CD4-positive, alpha-beta T cell (primary cell): ENCODE measurements at regions not wholly inside any gene's neighbourhood (a gene's known extent, or its start where the extent isn't known, plus 50 kb on each side); places are given as distances from the start of the nearest gene placed in this dataset.

ENCODE experiments used
- ATAC-seq: fragments of 200-7000 bp; cut with Tn5 transposase; one replicate; pipeline ENCODE4 v1.10.0; 2022; ENCODE audit warnings: mild to moderate bottlenecking; ENCODE audit not compliant: poor library complexity
- CTCF ChIA-PET: fragments of 350-600 bp; sonication (Branson Sonifier 250); formaldehyde crosslinking; loops from one replicate; lab custom pipeline; 2021; ENCODE audit warnings: antibody characterized with exemption, inconsistent platforms; lab: Charles Lee
- POLR2A ChIA-PET: fragments of 350-600 bp; sonication (Branson Sonifier 250); formaldehyde crosslinking; loops from one replicate; lab custom pipeline; 2021; ENCODE audit warnings: antibody characterized with exemption, inconsistent platforms; lab: Charles Lee
- DNase-seq, 14 experiments: peaks; one replicate each; pipeline ENCODE4 v3.0.0-alpha.2; 2013 to 2020; ENCODE audit warnings: mixed read lengths in 2 of 14
- H3K27ac ChIP-seq, 2 donors: one replicate each; pipeline versions ENCODE4 v1.5.1 to v1.7.0; 2013; ENCODE audit warnings: low read length in 2 of 2, low read depth in 1 of 2, mild to moderate bottlenecking in 1 of 2
- H3K27me3 ChIP-seq, 2 experiments: 1 replicate in 1 of 2; 2 replicates in 1 of 2; pipeline versions ENCODE4 v1.6.1 to v1.7.0; 2013; ENCODE audit warnings: low read length in 2 of 2, control low read depth in 1 of 2, mild to moderate bottlenecking in 1 of 2, moderate library complexity in 1 of 2; ENCODE audit not compliant: insufficient read depth in 2 of 2, control insufficient read depth in 1 of 2
- H3K36me3 ChIP-seq: one replicate; pipeline ENCODE4 v1.6.1; 2013; ENCODE audit warnings: low read length, control low read depth; ENCODE audit not compliant: insufficient read depth
- H3K4me1 ChIP-seq: one replicate; pipeline ENCODE4 v1.6.1; 2013; ENCODE audit warnings: low read length, control low read depth; ENCODE audit not compliant: insufficient read depth
- H3K4me3 ChIP-seq: one replicate; pipeline ENCODE4 v1.5.1; 2013; ENCODE audit warnings: mild to moderate bottlenecking, low read length, moderate library complexity
- H3K9me3 ChIP-seq, 2 experiments: 1 replicate in 1 of 2; 2 replicates in 1 of 2; pipeline versions ENCODE4 v1.6.1 to v1.7.0; 2013; ENCODE audit warnings: low read length in 2 of 2, mild to moderate bottlenecking in 2 of 2, control low read depth in 1 of 2, moderate library complexity in 1 of 2; ENCODE audit not compliant: control insufficient read depth in 1 of 2, insufficient read depth in 1 of 2
- H3K27ac Mint-ChIP-seq: one replicate; pipeline ENCODE4 v1.8.0; 2020; ENCODE audit warnings: mixed read lengths
- H3K27me3 Mint-ChIP-seq: one replicate; pipeline ENCODE4 v1.8.0; 2021; ENCODE audit warnings: mixed read lengths
- H3K36me3 Mint-ChIP-seq: one replicate; pipeline ENCODE4 v1.8.0; 2021; ENCODE audit warnings: low read depth, mixed read lengths
- H3K4me1 Mint-ChIP-seq: one replicate; pipeline ENCODE4 v1.8.0; 2021; ENCODE audit warnings: low read depth, mixed read lengths
- H3K4me3 Mint-ChIP-seq: one replicate; pipeline ENCODE4 v1.8.0; 2020; ENCODE audit warnings: mild to moderate bottlenecking, mixed read lengths
- H3K9me3 Mint-ChIP-seq: one replicate; pipeline ENCODE4 v1.8.0; 2020; ENCODE audit warnings: mixed read lengths
- intact Hi-C, 2 experiments: fragments of 100-400 bp; cut with DNase I in 1 of 2; cut with micrococcal nuclease in 1 of 2; formaldehyde crosslinking; loops; one replicate each; pipeline versions ENCODE4 v1.15.1 to v1.9.0; 2023 to 2025; cut with DNase I, micrococcal nuclease
- TF ChIP-seq, protein P1 (sequence below): fragments of 200-600 bp; IDR thresholded peaks from one replicate; pipeline ENCODE4 v1.8.0; 2022; ENCODE audit warnings: antibody characterized with exemption, mild to moderate bottlenecking

DNA sequence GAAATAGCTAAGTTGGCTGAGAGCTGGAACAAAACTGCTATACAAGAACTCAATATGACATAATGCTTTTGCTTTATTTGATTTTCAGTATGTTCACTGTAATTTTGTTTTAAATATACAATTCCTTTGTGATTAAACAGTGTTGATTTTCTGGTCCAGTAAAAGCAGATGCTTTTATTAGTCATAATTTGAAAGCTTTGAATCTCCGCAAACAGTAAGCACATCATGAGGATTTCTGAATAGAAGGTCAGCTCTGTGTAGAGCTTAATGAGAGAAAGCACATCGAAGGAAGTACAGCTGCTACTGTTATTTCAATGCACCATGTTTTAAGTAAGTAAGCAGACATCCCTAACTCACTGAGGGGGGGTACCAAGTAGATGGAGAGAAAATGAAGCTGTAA is 701.3 kb upstream of the ACO1 start:
- ATAC-seq (no peak), DNase-seq (no peak)
- Histone ChIP-seq H3K27ac (no peak overlapping the region), H3K27me3 (no peaks in the 10 kb centered on the region), H3K9me3 (no peaks in the 10 kb centered on the region), H3K4me3 (no peak overlapping the region), H3K36me3 (no peaks in the 10 kb centered on the region), H3K4me1 (no peaks in the 10 kb centered on the region)
- Mint-ChIP-seq H3K4me1 (no peaks in the 10 kb centered on the region), H3K36me3 (no peaks in the 10 kb centered on the region), H3K27me3 (no peaks in the 10 kb centered on the region), H3K4me3 (no peak overlapping the region), H3K27ac (no peak overlapping the region), H3K9me3 (no peaks in the 10 kb centered on the region)
- TF ChIP-seq, protein P1, sequence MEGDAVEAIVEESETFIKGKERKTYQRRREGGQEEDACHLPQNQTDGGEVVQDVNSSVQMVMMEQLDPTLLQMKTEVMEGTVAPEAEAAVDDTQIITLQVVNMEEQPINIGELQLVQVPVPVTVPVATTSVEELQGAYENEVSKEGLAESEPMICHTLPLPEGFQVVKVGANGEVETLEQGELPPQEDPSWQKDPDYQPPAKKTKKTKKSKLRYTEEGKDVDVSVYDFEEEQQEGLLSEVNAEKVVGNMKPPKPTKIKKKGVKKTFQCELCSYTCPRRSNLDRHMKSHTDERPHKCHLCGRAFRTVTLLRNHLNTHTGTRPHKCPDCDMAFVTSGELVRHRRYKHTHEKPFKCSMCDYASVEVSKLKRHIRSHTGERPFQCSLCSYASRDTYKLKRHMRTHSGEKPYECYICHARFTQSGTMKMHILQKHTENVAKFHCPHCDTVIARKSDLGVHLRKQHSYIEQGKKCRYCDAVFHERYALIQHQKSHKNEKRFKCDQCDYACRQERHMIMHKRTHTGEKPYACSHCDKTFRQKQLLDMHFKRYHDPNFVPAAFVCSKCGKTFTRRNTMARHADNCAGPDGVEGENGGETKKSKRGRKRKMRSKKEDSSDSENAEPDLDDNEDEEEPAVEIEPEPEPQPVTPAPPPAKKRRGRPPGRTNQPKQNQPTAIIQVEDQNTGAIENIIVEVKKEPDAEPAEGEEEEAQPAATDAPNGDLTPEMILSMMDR, result no peak
- ChIA-PET CTCF (no interaction called here), POLR2A (interaction anchor here (0.8 kb wide), 1 partner anchor 9 kb away, joined by 3 read pairs; no protein-coding TSS in a partner anchor)
- intact Hi-C loops, result no loop called here

DNA sequence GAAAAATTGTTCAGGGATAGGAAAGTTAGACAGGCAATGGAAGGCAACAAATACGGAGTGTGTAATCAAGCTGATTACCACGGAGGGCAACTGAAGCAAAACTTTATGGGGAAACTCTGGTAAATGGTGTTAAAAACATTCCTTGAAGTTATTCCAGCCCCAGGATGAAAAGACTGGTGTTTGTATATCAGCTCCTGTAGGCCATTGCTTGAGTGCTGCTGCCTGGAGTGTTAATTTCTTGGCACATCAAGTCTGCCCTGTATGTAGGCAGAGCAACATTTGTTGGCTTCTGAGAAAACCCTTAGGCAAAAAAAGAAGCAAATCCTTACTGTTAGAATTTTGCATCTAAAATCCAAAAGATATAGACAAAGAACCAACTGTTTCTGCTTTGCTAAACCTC is 686.5 kb upstream of the ACO1 start:
- H3K4me1 ChIP-seq, result no peaks in the 10 kb centered on the region
- no peaks in the 10 kb centered on the region for H3K36me3 ChIP-seq
- DNase-seq (no peak), ATAC-seq (no peak)
- no peaks in the 10 kb centered on the region for H3K27me3 ChIP-seq
- no peak overlapping the region for H3K27ac ChIP-seq
- Mint-ChIP-seq H3K9me3 (peaks cover 10% of the 10 kb centered on the region), H3K4me3 (no peak overlapping the region), H3K27ac (no peak overlapping the region), H3K27me3 (no peaks in the 10 kb centered on the region), H3K36me3 (no peaks in the 10 kb centered on the region), H3K4me1 (no peaks in the 10 kb centered on the region)
- no peak overlapping the region for H3K4me3 ChIP-seq
- ChIA-PET CTCF (no interaction called here), POLR2A (no interaction called here)
- TF ChIP-seq, protein P1, result no peak
- no peaks in the 10 kb centered on the region for H3K9me3 ChIP-seq
- intact Hi-C loops, result no loop called here

DNA sequence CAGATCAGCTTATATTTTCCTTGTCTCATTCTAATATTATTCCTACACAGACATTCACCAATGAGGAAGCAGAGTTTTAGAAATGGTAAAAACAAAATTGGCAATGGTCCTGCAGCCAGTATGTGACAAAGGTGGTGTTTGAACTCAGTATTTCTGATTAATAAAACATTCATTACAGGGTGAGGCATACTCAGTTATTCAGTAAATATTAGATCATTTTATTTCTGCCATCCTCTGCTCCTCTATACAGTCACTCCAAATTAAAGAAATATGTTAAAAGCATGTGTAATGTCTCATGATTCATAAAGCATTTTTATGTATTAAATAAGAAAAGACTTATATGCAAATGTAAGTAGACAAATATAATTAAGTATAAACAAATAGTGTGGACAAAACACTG is 684.6 kb upstream of the ACO1 start:
- Mint-ChIP-seq H3K9me3 (peaks cover 10% of the 10 kb centered on the region), H3K27ac (no peak overlapping the region), H3K4me1 (no peaks in the 10 kb centered on the region), H3K4me3 (no peak overlapping the region), H3K27me3 (no peaks in the 10 kb centered on the region), H3K36me3 (no peaks in the 10 kb centered on the region)
- Histone ChIP-seq H3K4me3 (no peak overlapping the region), H3K9me3 (no peaks in the 10 kb centered on the region), H3K27me3 (no peaks in the 10 kb centered on the region), H3K27ac (no peak overlapping the region), H3K4me1 (no peaks in the 10 kb centered on the region), H3K36me3 (no peaks in the 10 kb centered on the region)
- ATAC-seq, result no peak
- intact Hi-C loops, result no loop called here
- TF ChIP-seq, protein P1, result no peak
- POLR2A ChIA-PET, result no interaction called here
- DNase-seq, result no peak
- CTCF ChIA-PET, result no interaction called here
